ENCODE measurements at regions not wholly inside any gene's neighbourhood (a gene's known extent, or its start where the extent isn't known, plus 50 kb on each side); places are given as distances from the start of the nearest gene placed in this dataset.

GRCh38 chr9:118222375-118222774, 518.2 kb downstream of the TLR4 start:
- no peak for TF ChIP-seq ZNF529 (tag by site-specific recombination; IDR thresholded peaks at IDR 0.05; ENCODE audit: insufficient replicate concordance)
- no peak for TF ChIP-seq KLF17 (tag by site-specific recombination; IDR thresholded peaks at IDR 0.05)
- TF ChIP-seq ZNF777 (tag by site-specific recombination; IDR thresholded peaks at IDR 0.05; ENCODE audit: borderline replicate concordance): no peak
- TF ChIP-seq ZNF513 (tag by site-specific recombination; IDR thresholded peaks at IDR 0.05): no peak
- no peak for TF ChIP-seq CTCF (tag by site-specific recombination; IDR thresholded peaks at IDR 0.05)
- no peak for TF ChIP-seq ZBTB17 (tag by site-specific recombination; IDR thresholded peaks at IDR 0.05)
- no peak for TF ChIP-seq ZNF121 (tag by site-specific recombination; IDR thresholded peaks at IDR 0.05)
- no peak for TF ChIP-seq ZFP69B (tag by site-specific recombination; IDR thresholded peaks at IDR 0.05)
- TF ChIP-seq ZNF555 (tag by site-specific recombination; conservative IDR thresholded peaks at IDR 0.05): no peak
- TF ChIP-seq ZFP41 (tag by site-specific recombination; IDR thresholded peaks at IDR 0.05; ENCODE audit: borderline replicate concordance): no peak
- no peak for TF ChIP-seq YY1 (tag by site-specific recombination; IDR thresholded peaks at IDR 0.05)

Measured in HEK293 (cell line).